HUES64 (cell line): ENCODE measurements at regions not wholly inside any gene's neighbourhood (a gene's known extent, or its start where the extent isn't known, plus 50 kb on each side); places are given as distances from the start of the nearest gene placed in this dataset.
A peak's percentile ranks its signal among the peaks of the same experiment; 100 is the strongest.

Experiments
- H3K27ac ChIP-seq: 2 replicates; pipeline ENCODE4 v1.7.0; 2013; ENCODE audit warnings: low read depth, low read length, inconsistent platforms
- H3K27me3 ChIP-seq: 2 replicates; pipeline ENCODE4 v1.6.1; 2013; ENCODE audit warnings: mild to moderate bottlenecking, low read length; ENCODE audit not compliant: insufficient read depth
- H3K36me3 ChIP-seq: 2 replicates; pipeline ENCODE4 v1.6.1; 2013; ENCODE audit warnings: mild to moderate bottlenecking, low read length; ENCODE audit not compliant: insufficient read depth
- H3K4me1 ChIP-seq: 2 replicates; pipeline ENCODE4 v1.6.1; 2013; ENCODE audit warnings: mild to moderate bottlenecking, low read length, moderate library complexity; ENCODE audit not compliant: insufficient read depth
- H3K4me3 ChIP-seq: 2 replicates; pipeline ENCODE4 v1.5.1; 2013; ENCODE audit warnings: mild to moderate bottlenecking, low read length, moderate library complexity
- H3K9ac ChIP-seq: 2 replicates; pipeline ENCODE4 v1.6.1; 2013; ENCODE audit warnings: mild to moderate bottlenecking, low read depth, low read length
- H3K9me3 ChIP-seq: 2 replicates; pipeline ENCODE4 v1.6.1; 2013; ENCODE audit warnings: low read depth, low read length; ENCODE audit not compliant: insufficient read depth
- WGBS: fragments of 150-250, 120-280 bp; methylation state at CpG from one replicate; pipeline ENCODE4 v1.1.7; 2013; ENCODE audit warnings: missing lambda C conversion rate; 5-methylcytosine and 5-hydroxymethylcytosine counted together

- no peaks in the 10 kb centered on the region for H3K36me3 ChIP-seq
- peaks cover 19% of the 10 kb centered on the region for H3K4me1 ChIP-seq
- H3K9me3 ChIP-seq, result no peaks in the 10 kb centered on the region
- no peak overlapping the region for H3K9ac ChIP-seq
- H3K27ac ChIP-seq, result no peak overlapping the region
- H3K4me3 ChIP-seq, result no peak overlapping the region
- H3K27me3 ChIP-seq, result no peaks in the 10 kb centered on the region; the same call in 1 of the 2 replicates
- 92% methylated on average over 2 of the region's 5 CpGs for WGBS
Measured at GRCh38 chr16:87061243-87061920, 255.8 kb downstream of the C16orf95 start.

- no peaks in the 10 kb centered on the region for H3K9me3 ChIP-seq
- H3K9ac ChIP-seq, result no peak overlapping the region
- H3K27me3 ChIP-seq, result no peaks in the 10 kb centered on the region; the same call in 1 of the 2 replicates
- peak overlapping the region; percentile 24; the same call in 1 of the 2 replicates for H3K4me3 ChIP-seq
- H3K36me3 ChIP-seq, result no peaks in the 10 kb centered on the region
- peaks cover 24% of the 10 kb centered on the region for H3K4me1 ChIP-seq
- WGBS, result 49% methylated on average over 24 of the region's 26 CpGs
- H3K27ac ChIP-seq, result no peak overlapping the region
Measured at GRCh38 chr16:87062569-87063442, 254.4 kb downstream of the C16orf95 start.

- 92% methylated on average over 19 of the region's 19 CpGs for WGBS
- Histone ChIP-seq H3K4me3 (no peak overlapping the region), H3K36me3 (no peaks in the 10 kb centered on the region), H3K27me3 (no peaks in the 10 kb centered on the region; the same call in 1 of the 2 replicates), H3K9ac (no peak overlapping the region), H3K4me1 (peaks cover 28% of the 10 kb centered on the region), H3K9me3 (no peaks in the 10 kb centered on the region), H3K27ac (no peak overlapping the region)
Measured at GRCh38 chr16:87063543-87063942, 253.6 kb downstream of the C16orf95 start.

GRCh38 chr16:87064731-87065445 lies 252.3 kb downstream of the C16orf95 start:
- Histone ChIP-seq H3K27ac (no peak overlapping the region), H3K27me3 (no peaks in the 10 kb centered on the region; the same call in 1 of the 2 replicates), H3K9me3 (no peaks in the 10 kb centered on the region), H3K4me3 (peak overlapping the region; percentile 32), H3K9ac (no peak overlapping the region), H3K36me3 (no peaks in the 10 kb centered on the region), H3K4me1 (peaks cover 30% of the 10 kb centered on the region)
- 52% methylated on average over 18 of the region's 18 CpGs for WGBS

GRCh38 chr16:87065446-87066132 lies 251.6 kb downstream of the C16orf95 start:
- Histone ChIP-seq H3K9ac (no peak overlapping the region), H3K4me3 (no peak overlapping the region), H3K4me1 (peaks cover 33% of the 10 kb centered on the region), H3K9me3 (no peaks in the 10 kb centered on the region), H3K36me3 (no peaks in the 10 kb centered on the region), H3K27me3 (no peaks in the 10 kb centered on the region; the same call in 1 of the 2 replicates), H3K27ac (no peak overlapping the region)
- WGBS, result 75% methylated on average over 14 of the region's 14 CpGs

- 95% methylated on average over 30 of the region's 30 CpGs for WGBS
- H3K4me1 ChIP-seq, result peaks cover 33% of the 10 kb centered on the region
- H3K4me3 ChIP-seq, result no peak overlapping the region
- H3K36me3 ChIP-seq, result no peaks in the 10 kb centered on the region
- no peaks in the 10 kb centered on the region for H3K9me3 ChIP-seq
- no peak overlapping the region for H3K27ac ChIP-seq
- no peaks in the 10 kb centered on the region; the same call in 1 of the 2 replicates for H3K27me3 ChIP-seq
- no peak overlapping the region for H3K9ac ChIP-seq
Measured at GRCh38 chr16:87066133-87067002, 250.8 kb downstream of the C16orf95 start.

- no peak overlapping the region for H3K27ac ChIP-seq
- no peaks in the 10 kb centered on the region; the same call in 1 of the 2 replicates for H3K27me3 ChIP-seq
- H3K9me3 ChIP-seq, result no peaks in the 10 kb centered on the region
- no peak overlapping the region for H3K9ac ChIP-seq
- H3K4me1 ChIP-seq, result peaks cover 33% of the 10 kb centered on the region
- H3K4me3 ChIP-seq, result no peak overlapping the region
- no peaks in the 10 kb centered on the region for H3K36me3 ChIP-seq
- WGBS, result 91% methylated on average over 24 of the region's 24 CpGs
Measured at GRCh38 chr16:87067003-87067556, 250.1 kb downstream of the C16orf95 start.

- Histone ChIP-seq H3K4me3 (no peak overlapping the region), H3K27me3 (no peaks in the 10 kb centered on the region; the same call in 1 of the 2 replicates), H3K9ac (no peak overlapping the region), H3K36me3 (no peaks in the 10 kb centered on the region), H3K27ac (no peak overlapping the region), H3K9me3 (no peaks in the 10 kb centered on the region), H3K4me1 (peaks cover 28% of the 10 kb centered on the region)
- 89% methylated on average over 40 of the region's 40 CpGs for WGBS
Measured at GRCh38 chr16:87067836-87068761, 249.1 kb downstream of the C16orf95 start.

GRCh38 chr16:87068762-87069150 lies 248.4 kb downstream of the C16orf95 start:
- peaks cover 28% of the 10 kb centered on the region for H3K4me1 ChIP-seq
- no peak overlapping the region for H3K4me3 ChIP-seq
- no peaks in the 10 kb centered on the region for H3K36me3 ChIP-seq
- H3K27me3 ChIP-seq, result no peaks in the 10 kb centered on the region; the same call in 1 of the 2 replicates
- no peak overlapping the region for H3K9ac ChIP-seq
- WGBS, result 94% methylated on average over 20 of the region's 20 CpGs
- H3K27ac ChIP-seq, result no peak overlapping the region
- H3K9me3 ChIP-seq, result no peaks in the 10 kb centered on the region
